Trophoblast cell (in vitro differentiated cells and primary cell): ENCODE measurements at regions not wholly inside any gene's neighbourhood (a gene's known extent, or its start where the extent isn't known, plus 50 kb on each side); places are given as distances from the start of the nearest gene placed in this dataset.

Source experiments
- DNase-seq, 2 donors: peaks; one replicate each; pipeline ENCODE4 v3.0.0-alpha.2; 2016
- H2AFZ ChIP-seq: 2 replicates; pipeline ENCODE4 v1.6.1; 2013; ENCODE audit warnings: low read length, moderate library complexity, mild to moderate bottlenecking; ENCODE audit not compliant: insufficient read depth, poor library complexity
- H2AK5ac ChIP-seq: 2 replicates; pipeline ENCODE4 v1.6.1; 2013; ENCODE audit warnings: mild to moderate bottlenecking, low read length
- H2BK120ac ChIP-seq: 2 replicates; pipeline ENCODE4 v1.6.1; 2013; ENCODE audit warnings: low read length, mild to moderate bottlenecking, moderate library complexity; ENCODE audit not compliant: insufficient read depth, poor library complexity
- H2BK12ac ChIP-seq: 2 replicates; pipeline ENCODE4 v1.6.1; 2013; ENCODE audit warnings: mild to moderate bottlenecking, low read length, moderate library complexity
- H2BK5ac ChIP-seq: 2 replicates; pipeline ENCODE4 v1.6.1; 2013; ENCODE audit warnings: low read length, low read depth, moderate library complexity, mild to moderate bottlenecking; ENCODE audit not compliant: poor library complexity
- H3K14ac ChIP-seq: 2 replicates; pipeline ENCODE4 v1.6.1; 2013; ENCODE audit warnings: mild to moderate bottlenecking, low read length
- H3K18ac ChIP-seq: 2 replicates; pipeline ENCODE4 v1.6.1; 2013; ENCODE audit warnings: mild to moderate bottlenecking, low read length
- H3K23ac ChIP-seq: 2 replicates; pipeline ENCODE4 v1.6.1; 2013; ENCODE audit warnings: low read length
- H3K27ac ChIP-seq: 2 replicates; pipeline ENCODE4 v1.5.1; 2013; ENCODE audit warnings: low read depth, mild to moderate bottlenecking, inconsistent platforms, low read length, moderate library complexity
- H3K27me3 ChIP-seq: 2 replicates; pipeline ENCODE4 v1.6.1; 2013; ENCODE audit warnings: inconsistent platforms, mild to moderate bottlenecking, low read length, moderate library complexity; ENCODE audit not compliant: insufficient read depth
- H3K36me3 ChIP-seq, 2 experiments: 1 replicate in 1 of 2; 2 replicates in 1 of 2; pipeline ENCODE4 v1.6.1; 2013; ENCODE audit warnings: low read length in 2 of 2, mild to moderate bottlenecking in 2 of 2, moderate library complexity in 1 of 2; ENCODE audit not compliant: insufficient read depth in 2 of 2, control insufficient read depth in 1 of 2
- H3K4ac ChIP-seq: 2 replicates; pipeline ENCODE4 v1.6.1; 2013; ENCODE audit warnings: low read depth, mild to moderate bottlenecking, low read length, moderate library complexity
- H3K4me1 ChIP-seq, 2 experiments: 1 replicate in 1 of 2; 2 replicates in 1 of 2; pipeline ENCODE4 v1.6.1; 2013; ENCODE audit warnings: low read length in 2 of 2, mild to moderate bottlenecking in 2 of 2, moderate library complexity in 1 of 2; ENCODE audit not compliant: insufficient read depth in 2 of 2, control insufficient read depth in 1 of 2
- H3K4me2 ChIP-seq: 2 replicates; pipeline ENCODE4 v1.6.1; 2013; ENCODE audit warnings: inconsistent platforms, mild to moderate bottlenecking, low read length, moderate library complexity
- H3K4me3 ChIP-seq: 2 replicates; pipeline ENCODE4 v1.5.1; 2013; ENCODE audit warnings: mild to moderate bottlenecking, low read depth, low read length, inconsistent platforms
- H3K79me1 ChIP-seq: one replicate; pipeline ENCODE4 v1.6.1; 2013; ENCODE audit warnings: low read length
- H3K79me2 ChIP-seq: 2 replicates; pipeline ENCODE4 v1.6.1; 2013; ENCODE audit warnings: low read length, mild to moderate bottlenecking; ENCODE audit not compliant: control insufficient read depth, insufficient read depth, poor library complexity
- H3K9ac ChIP-seq: 2 replicates; pipeline ENCODE4 v1.6.1; 2013; ENCODE audit warnings: mild to moderate bottlenecking, low read length
- H3K9me3 ChIP-seq: 2 replicates; pipeline ENCODE4 v1.6.1; 2013; ENCODE audit warnings: low read depth, mild to moderate bottlenecking, control low read depth, inconsistent platforms, low read length; ENCODE audit not compliant: insufficient read depth
- H4K12ac ChIP-seq: 2 replicates; pipeline ENCODE4 v1.6.1; 2013; ENCODE audit warnings: low read depth, mild to moderate bottlenecking, low read length, moderate library complexity
- H4K8ac ChIP-seq: 2 replicates; pipeline ENCODE4 v1.6.1; 2013; ENCODE audit warnings: low read depth, mild to moderate bottlenecking, low read length, moderate library complexity
- H4K91ac ChIP-seq: one replicate; pipeline ENCODE4 v1.6.1; 2013; ENCODE audit warnings: low read depth, mild to moderate bottlenecking, low read length, moderate library complexity
- WGBS: extraction: QIAGEN DNeasy Blood & Tissue Kit; methylation state at CpG from one replicate; pipeline ENCODE4 v1.1.7; 2013; ENCODE audit warnings: missing lambda C conversion rate; ENCODE audit not compliant: insufficient read length, insufficient coverage; ENCODE audit errors: extremely low coverage; 5-methylcytosine and 5-hydroxymethylcytosine counted together

- H3K9me3 ChIP-seq = peaks cover 6% of the 10 kb centered on the region
- WGBS = no CpG with 5 or more reads among the region's 6 CpGs
- DNase-seq = peak; percentile 72 to 83
- H2BK12ac ChIP-seq = no peak overlapping the region
- no peak overlapping the region for H3K4me2 ChIP-seq
- no peak overlapping the region for H2BK120ac ChIP-seq
- H4K91ac ChIP-seq = no peak overlapping the region
- H3K4me3 ChIP-seq = no peak overlapping the region
- H3K27me3 ChIP-seq = no peaks in the 10 kb centered on the region
- H3K23ac ChIP-seq = no peak overlapping the region
- H2AK5ac ChIP-seq = no peak overlapping the region
- H3K79me2 ChIP-seq = no peaks in the 10 kb centered on the region
- H3K27ac ChIP-seq = no peak overlapping the region
- H3K79me1 ChIP-seq = no peaks in the 10 kb centered on the region
- H2BK5ac ChIP-seq = no peak overlapping the region
- no peak overlapping the region for H4K12ac ChIP-seq
- H3K9ac ChIP-seq = no peak overlapping the region
- H3K18ac ChIP-seq = no peak overlapping the region
- no peak overlapping the region for H2AFZ ChIP-seq
- H3K36me3 ChIP-seq = no peaks in the 10 kb centered on the region
- no peak overlapping the region for H3K4ac ChIP-seq
- no peak overlapping the region for H3K14ac ChIP-seq
- no peak overlapping the region for H4K8ac ChIP-seq
- H3K4me1 ChIP-seq = peaks cover 4 to 5% of the 10 kb centered on the region in 2 experiments
Observed at GRCh38 chr6:164109770-164110140, 695.2 kb downstream of the QKI start.

DNA sequence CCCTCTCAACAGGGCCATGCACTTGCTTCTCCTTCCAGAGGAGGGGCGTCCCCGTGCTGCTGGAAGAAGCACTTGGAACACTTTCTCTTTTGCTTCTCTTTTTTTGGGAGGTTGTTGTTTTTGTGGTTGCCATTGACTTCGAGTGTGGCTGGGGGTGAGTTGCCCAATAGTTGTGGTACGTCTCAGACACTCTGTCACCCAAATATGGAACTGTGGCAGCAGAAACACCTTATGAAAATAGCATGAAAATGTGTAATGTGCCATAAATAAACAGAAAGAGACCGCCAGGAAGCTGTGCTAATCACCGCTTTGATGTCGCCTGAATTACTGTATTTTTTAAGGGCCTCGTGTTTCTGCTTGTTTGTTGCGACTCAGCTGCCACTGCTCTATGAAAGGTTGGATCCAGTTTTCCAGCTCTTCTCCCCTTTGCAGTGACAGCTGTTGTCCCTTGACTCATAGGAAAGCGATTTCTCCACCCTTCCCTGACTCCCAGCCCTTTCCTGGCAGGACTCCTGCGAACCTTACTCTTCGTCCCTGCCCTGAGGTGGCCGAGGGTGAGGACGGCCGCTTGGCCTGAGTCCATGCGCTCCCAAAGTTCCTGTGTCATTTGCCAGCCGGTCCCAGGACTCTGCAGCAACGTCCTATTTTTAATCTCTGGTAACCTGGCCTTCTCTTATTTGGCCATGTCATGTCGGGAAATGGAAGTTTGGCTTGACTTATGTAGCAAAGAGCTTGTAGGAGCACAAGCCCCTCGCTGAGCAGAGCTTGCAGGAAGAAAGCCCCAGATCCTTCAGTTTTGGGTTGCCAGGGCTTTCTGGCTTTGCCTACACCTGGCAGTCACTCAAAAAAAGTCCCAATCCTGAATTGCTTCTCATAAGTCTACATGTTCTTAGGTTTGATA lies 694.6 kb downstream of the QKI start:
- no CpG with 5 or more reads among the region's 20 CpGs for WGBS
- no peak overlapping the region for H3K4ac ChIP-seq
- no peak overlapping the region for H3K23ac ChIP-seq

DNA sequence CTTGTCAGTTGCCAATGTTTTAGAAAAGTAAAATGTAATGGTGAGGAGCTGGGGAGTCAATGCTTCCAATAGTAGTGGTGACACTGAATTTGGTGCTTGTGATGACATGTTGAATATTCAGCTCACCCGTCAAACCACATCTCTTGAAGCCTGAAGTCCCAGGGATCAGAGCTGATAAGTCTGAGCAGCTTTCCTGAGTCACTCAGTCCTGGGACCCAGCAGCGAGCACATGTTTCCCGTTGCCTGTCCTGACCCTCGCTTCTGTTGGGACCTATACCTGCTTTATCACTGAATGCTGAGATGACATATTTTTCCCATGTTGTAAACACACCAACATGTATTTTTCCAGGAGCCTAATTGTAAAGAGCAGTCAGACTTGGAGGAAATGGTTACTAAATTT lies 693.6 kb downstream of the QKI start:
- H3K79me2 ChIP-seq = no peaks in the 10 kb centered on the region
- H4K8ac ChIP-seq = no peak overlapping the region
- no peak overlapping the region for H4K12ac ChIP-seq
- no peak overlapping the region for H3K4ac ChIP-seq
- H3K23ac ChIP-seq = no peak overlapping the region
- peaks cover 2% of the 10 kb centered on the region for H3K9me3 ChIP-seq
- no peak overlapping the region for H3K18ac ChIP-seq
- H2BK12ac ChIP-seq = no peak overlapping the region
- H2BK5ac ChIP-seq = no peak overlapping the region
- H3K27ac ChIP-seq = no peak overlapping the region
- H2AFZ ChIP-seq = no peak overlapping the region
- H2AK5ac ChIP-seq = no peak overlapping the region
- no CpG with 5 or more reads among the region's 4 CpGs for WGBS
- no peak overlapping the region for H3K4me2 ChIP-seq
- no peak overlapping the region for H2BK120ac ChIP-seq
- no peak overlapping the region for H3K4me3 ChIP-seq
- peaks cover 0 to 2% of the 10 kb centered on the region in 2 experiments for H3K4me1 ChIP-seq
- no peaks in the 10 kb centered on the region for H3K36me3 ChIP-seq
- no peak overlapping the region for H3K14ac ChIP-seq
- peak overlapping the region; percentile 33 for H4K91ac ChIP-seq
- no peaks in the 10 kb centered on the region for H3K79me1 ChIP-seq
- no peak for DNase-seq
- no peaks in the 10 kb centered on the region for H3K27me3 ChIP-seq
- H3K9ac ChIP-seq = no peak overlapping the region

More for the DNA sequence above, 694.6 kb downstream of the QKI start:
- Histone ChIP-seq H2BK12ac (no peak overlapping the region), H3K79me1 (no peaks in the 10 kb centered on the region), H3K36me3 (no peaks in the 10 kb centered on the region), H4K91ac (no peak overlapping the region), H3K9ac (no peak overlapping the region), H3K4me1 (peaks cover 4 to 5% of the 10 kb centered on the region in 2 experiments), H3K27me3 (no peaks in the 10 kb centered on the region), H3K18ac (peak overlapping the region; percentile 30), H3K14ac (no peak overlapping the region), H2BK120ac (no peak overlapping the region), H3K27ac (no peak overlapping the region), H2BK5ac (no peak overlapping the region), H2AK5ac (no peak overlapping the region), H2AFZ (no peak overlapping the region), H3K9me3 (peaks cover 6% of the 10 kb centered on the region), H4K12ac (no peak overlapping the region), H3K79me2 (no peaks in the 10 kb centered on the region), H4K8ac (no peak overlapping the region), H3K4me2 (no peak overlapping the region), H3K4me3 (no peak overlapping the region)
- DNase-seq = peak; percentile 86 to 91

DNA sequence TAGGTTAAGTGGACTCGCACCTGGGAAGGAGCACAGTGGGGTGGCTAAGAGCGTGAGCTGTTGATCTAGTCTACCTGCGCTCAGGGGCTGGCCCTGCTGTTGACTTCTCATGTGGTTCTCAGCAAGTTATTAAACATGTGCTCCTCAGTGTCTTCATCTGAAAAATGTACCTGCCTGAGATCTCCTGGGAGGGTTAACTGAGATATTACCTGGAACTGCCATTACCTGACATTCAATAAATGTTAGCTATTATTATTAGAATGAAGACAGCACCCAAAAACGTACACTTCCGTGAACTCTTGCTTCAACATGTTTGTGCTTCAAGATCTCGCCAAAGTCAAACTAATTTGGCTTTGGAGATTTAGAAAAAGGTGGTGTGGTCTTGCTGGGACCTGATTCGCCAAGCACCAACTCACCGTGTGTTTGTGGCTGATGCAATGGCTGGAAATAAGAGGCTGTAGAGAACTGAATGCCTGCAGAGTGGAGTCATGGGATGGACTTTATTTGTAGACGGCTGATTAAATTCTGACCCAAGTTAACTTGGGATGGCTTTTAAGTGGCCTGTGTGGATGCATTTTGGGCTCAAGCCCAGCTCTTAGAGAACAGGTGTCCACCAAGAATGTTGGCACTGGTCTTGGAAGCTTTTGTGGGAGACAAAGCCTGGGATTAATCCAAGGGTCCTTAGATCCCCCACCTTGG lies 692.9 kb downstream of the QKI start:
- Histone ChIP-seq H3K4me3 (no peak overlapping the region), H3K79me2 (no peaks in the 10 kb centered on the region), H3K9me3 (peaks cover 2% of the 10 kb centered on the region), H2AK5ac (no peak overlapping the region), H3K23ac (no peak overlapping the region), H2AFZ (no peak overlapping the region), H3K4ac (no peak overlapping the region), H3K27ac (no peak overlapping the region), H3K4me2 (no peak overlapping the region), H3K9ac (no peak overlapping the region), H3K18ac (no peak overlapping the region), H2BK5ac (no peak overlapping the region), H2BK120ac (no peak overlapping the region), H4K8ac (no peak overlapping the region), H3K27me3 (no peaks in the 10 kb centered on the region), H3K79me1 (no peaks in the 10 kb centered on the region), H4K91ac (peak overlapping the region; percentile 33), H3K36me3 (no peaks in the 10 kb centered on the region), H3K4me1 (peaks cover 0 to 2% of the 10 kb centered on the region in 2 experiments), H4K12ac (no peak overlapping the region), H3K14ac (no peak overlapping the region), H2BK12ac (no peak overlapping the region)
- WGBS = no CpG with 5 or more reads among the region's 9 CpGs
- DNase-seq = peak in 1 of 2 donors; percentile 7
